Keratinocyte (primary cell): ENCODE measurements at regions not wholly inside any gene's neighbourhood (a gene's known extent, or its start where the extent isn't known, plus 50 kb on each side); places are given as distances from the start of the nearest gene placed in this dataset.

Experiments
- DNase-seq: peaks from one replicate; pipeline ENCODE4 v3.0.0-alpha.2; 2011; ENCODE audit warnings: low read depth, missing footprints, low spot score
- FAIRE-seq: peaks from 2 replicates; lab custom pipeline; 2011; peaks lifted over from hg19 to GRCh38; lab: Jason Lieb, UNC
- H2AFZ ChIP-seq: 2 replicates; pipeline ENCODE4 v1.6.0; 2012; ENCODE audit warnings: low read length, control low read depth, inconsistent platforms; ENCODE audit not compliant: control insufficient read depth
- H3K27ac ChIP-seq: 2 replicates; pipeline ENCODE4 v1.5.1; 2011; ENCODE audit warnings: low read length; ENCODE audit not compliant: control insufficient read depth, insufficient read depth
- H3K27me3 ChIP-seq: 3 replicates; pipeline ENCODE4 v1.6.0; 2011; ENCODE audit warnings: low read length; ENCODE audit not compliant: control insufficient read depth, insufficient read depth; ENCODE audit errors: extremely low read depth
- H3K36me3 ChIP-seq, 2 experiments: 2 replicates in 1 of 2; 3 replicates in 1 of 2; pipeline ENCODE4 v1.5.1; 2011; ENCODE audit warnings: low read length in 2 of 2, mild to moderate bottlenecking in 1 of 2; ENCODE audit not compliant: control insufficient read depth in 2 of 2, insufficient read depth in 2 of 2; ENCODE audit errors: extremely low read depth in 1 of 2
- H3K4me1 ChIP-seq: 3 replicates; pipeline ENCODE4 v1.5.1; 2011; ENCODE audit warnings: low read length; ENCODE audit not compliant: control insufficient read depth, insufficient read depth; ENCODE audit errors: extremely low read depth
- H3K4me2 ChIP-seq: 3 replicates; pipeline ENCODE4 v1.6.0; 2011; ENCODE audit warnings: low read depth, low read length; ENCODE audit not compliant: control insufficient read depth, insufficient read depth; ENCODE audit errors: extremely low read depth
- H3K4me3 ChIP-seq, 3 experiments: fragments of 200-600 bp in 1 of 3; sonication (generic) in 1 of 3; 2 replicates in 2 of 3; 3 replicates in 1 of 3; pipeline ENCODE4 v1.5.1; 2011 to 2016; ENCODE audit warnings: low read length in 3 of 3, mild to moderate bottlenecking in 3 of 3, control low read depth in 2 of 3, inconsistent platforms in 1 of 3, low read depth in 1 of 3, mixed read lengths in 1 of 3, mixed run types in 1 of 3, moderate library complexity in 1 of 3; ENCODE audit not compliant: control insufficient read depth in 2 of 3, insufficient read depth in 2 of 3; ENCODE audit errors: extremely low read depth in 1 of 3
- H3K79me2 ChIP-seq: 2 replicates; pipeline ENCODE4 v1.6.0; 2012; ENCODE audit warnings: low read length; ENCODE audit not compliant: control insufficient read depth, insufficient read depth
- H3K9ac ChIP-seq: 3 replicates; pipeline ENCODE4 v1.6.0; 2011; ENCODE audit warnings: low read length; ENCODE audit not compliant: control insufficient read depth, insufficient read depth; ENCODE audit errors: extremely low read depth
- H3K9me1 ChIP-seq: 3 replicates; pipeline ENCODE4 v1.6.0; 2011; ENCODE audit warnings: low read length; ENCODE audit not compliant: control insufficient read depth, insufficient read depth; ENCODE audit errors: extremely low read depth
- H3K9me3 ChIP-seq: 2 replicates; pipeline ENCODE4 v1.5.1; 2012; ENCODE audit warnings: low read depth, low read length; ENCODE audit not compliant: control insufficient read depth
- H4K20me1 ChIP-seq: 3 replicates; pipeline ENCODE4 v1.6.0; 2011; ENCODE audit warnings: low read length; ENCODE audit not compliant: control insufficient read depth, insufficient read depth; ENCODE audit errors: extremely low read depth
- CTCF ChIP-seq, 3 experiments: IDR thresholded peaks in 1 of 3; conservative IDR thresholded peaks in 1 of 3; optimal IDR thresholded peaks in 1 of 3; 2 replicates in 2 of 3; 3 replicates in 1 of 3; pipeline versions ENCODE3 to v1.5.1; 2011; ENCODE audit warnings: low read length in 3 of 3, mild to moderate bottlenecking in 3 of 3, moderate library complexity in 2 of 3, control low read depth in 1 of 3, inconsistent platforms in 1 of 3; ENCODE audit not compliant: insufficient read depth in 2 of 3; ENCODE audit errors: extremely low read depth in 1 of 3
- EZH2 ChIP-seq: IDR thresholded peaks from one replicate; pipeline ENCODE4 v1.6.1; 2012; ENCODE audit warnings: inconsistent platforms, mild to moderate bottlenecking, low read length, moderate library complexity
- dilution Hi-C: fragments of 300-500 bp; cut with MboI; formaldehyde crosslinking; loops from one replicate; pipeline ENCODE4 v1.7.0; 2020; ENCODE audit warnings: low sequenced_read_pairs; ENCODE audit not compliant: extremely low pct_ligation_motif_present

DNA sequence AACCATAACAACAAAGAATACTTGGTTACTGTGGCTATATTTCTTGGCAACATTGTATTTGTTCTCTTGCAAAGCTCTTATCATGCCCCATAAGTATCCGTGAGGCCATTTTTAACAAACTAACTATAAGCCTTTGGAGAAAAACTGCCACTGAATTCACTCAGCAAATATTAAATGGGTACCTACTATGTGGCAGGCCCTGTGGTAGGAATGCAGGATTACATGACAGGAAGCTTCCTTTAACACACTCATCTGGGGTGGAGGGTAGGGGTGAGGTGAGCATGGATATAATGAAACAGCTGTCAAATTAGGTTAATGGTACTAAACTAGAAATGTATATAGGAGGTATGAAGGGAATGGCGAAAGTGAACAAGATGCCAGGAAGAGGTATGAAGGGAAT, 504.8 kb downstream of the MEI4 start:
- H3K4me2 ChIP-seq, result no peak overlapping the region
- no peak for DNase-seq
- no peaks in the 10 kb centered on the region for H3K27me3 ChIP-seq
- TF ChIP-seq CTCF (optimal IDR thresholded peaks at IDR 0.05 in 1 of 3, IDR thresholded peaks at IDR 0.05 in 1 of 3, conservative IDR thresholded peaks at IDR 0.05 in 1 of 3; ENCODE audit: extremely low read depth in 1 of 3, insufficient read depth in 2 of 3, low read length in 3 of 3), result no peak
- no peak for TF ChIP-seq EZH2
- no peak overlapping the region for H3K27ac ChIP-seq
- H3K9me1 ChIP-seq, result no peaks in the 10 kb centered on the region
- no peaks in the 10 kb centered on the region for H3K36me3 ChIP-seq
- H3K79me2 ChIP-seq, result no peaks in the 10 kb centered on the region
- no peaks in the 10 kb centered on the region for H4K20me1 ChIP-seq
- H3K9me3 ChIP-seq, result no peaks in the 10 kb centered on the region
- no peak overlapping the region for H2AFZ ChIP-seq
- no peak for FAIRE-seq
- H3K4me1 ChIP-seq, result no peaks in the 10 kb centered on the region
- H3K4me3 ChIP-seq, result no peak overlapping the region
- dilution Hi-C loops, result no loop called here
- no peak overlapping the region for H3K9ac ChIP-seq

- Histone ChIP-seq H3K27ac (no peak overlapping the region), H4K20me1 (no peaks in the 10 kb centered on the region), H2AFZ (no peak overlapping the region), H3K9me3 (no peaks in the 10 kb centered on the region), H3K4me3 (no peak overlapping the region), H3K4me1 (no peaks in the 10 kb centered on the region), H3K9me1 (no peaks in the 10 kb centered on the region), H3K4me2 (no peak overlapping the region), H3K79me2 (no peaks in the 10 kb centered on the region), H3K9ac (no peak overlapping the region), H3K27me3 (no peaks in the 10 kb centered on the region), H3K36me3 (no peaks in the 10 kb centered on the region)
- dilution Hi-C loops, result no loop called here
- no peak for FAIRE-seq
- DNase-seq, result no peak
- no peak for TF ChIP-seq EZH2
- TF ChIP-seq CTCF (optimal IDR thresholded peaks at IDR 0.05 in 1 of 3, IDR thresholded peaks at IDR 0.05 in 1 of 3, conservative IDR thresholded peaks at IDR 0.05 in 1 of 3; ENCODE audit: extremely low read depth in 1 of 3, insufficient read depth in 2 of 3, low read length in 3 of 3), result no peak
Observed at GRCh38 chr6:78188891-78189290, 536.1 kb downstream of the MEI4 start.
